K562 (cell line): ENCODE measurements at regions not wholly inside any gene's neighbourhood (a gene's known extent, or its start where the extent isn't known, plus 50 kb on each side); places are given as distances from the start of the nearest gene placed in this dataset.

Source experiments
- ATAC-seq: fragments of 200-7000 bp; cut with Tn5 transposase; 3 replicates; pipeline ENCODE4 v1.9.1; 2020; ENCODE audit warnings: moderate library complexity
- BruUV-seq: library from RNA; stranded (reverse); fragments of 400-500 nt; replicated peaks from 2 replicates; lab custom pipeline; 2021; lab: Mats Ljungman, UMichigan
- CTCF ChIA-PET: fragments of 300-600 bp; formaldehyde crosslinking; extraction: SDS; loops from one replicate; lab custom pipeline; 2021; ENCODE audit warnings: low intra/inter-chr PET ratio; lab: Yijun Ruan, JAX
- POLR2A ChIA-PET: fragments of 300-600, 350-650 bp; sonication (Branson Sonifier 250); formaldehyde crosslinking; extraction: SDS; loops from one replicate; lab custom pipeline; 2021; ENCODE audit warnings: antibody characterized with exemption, inconsistent platforms; lab: Yijun Ruan, JAX
- DNase-seq, 4 experiments: peaks; one replicate each; pipeline versions ENCODE4 v3.0.0 to v3.0.0-alpha.2; 2011 to 2018; ENCODE audit warnings: low spot score in 3 of 4, mixed read lengths in 3 of 4; ENCODE audit errors: extremely low read depth in 1 of 4
- FAIRE-seq: peaks from 2 replicates; lab custom pipeline; 2011; peaks lifted over from hg19 to GRCh38; lab: Jason Lieb, UNC
- H2AFZ ChIP-seq: 2 replicates; pipeline ENCODE4 v1.6.0; 2011; ENCODE audit warnings: low read depth, low read length, control low read depth, inconsistent platforms
- H3K27ac ChIP-seq: fragments of 200-600 bp; 3 replicates; pipeline ENCODE4 v1.8.0; 2011; ENCODE audit warnings: low read depth, mild to moderate bottlenecking, control low read depth, inconsistent platforms, low read length, moderate library complexity, mixed read lengths; ENCODE audit errors: extremely low read depth
- H3K27me3 ChIP-seq, 2 experiments: fragments of 300-600 bp in 1 of 2; 2 replicates in 1 of 2; 3 replicates in 1 of 2; pipeline versions ENCODE4 v1.6.0 to v1.8.0; 2011; ENCODE audit warnings: inconsistent platforms in 2 of 2, low read length in 2 of 2, mild to moderate bottlenecking in 1 of 2, mixed read lengths in 1 of 2, moderate library complexity in 1 of 2; ENCODE audit not compliant: control insufficient read depth in 2 of 2, insufficient read depth in 2 of 2
- H3K36me3 ChIP-seq: fragments of 300-600 bp; 3 replicates; pipeline ENCODE4 v1.8.0; 2011; ENCODE audit warnings: mild to moderate bottlenecking, low read length, inconsistent platforms; ENCODE audit not compliant: control insufficient read depth, insufficient read depth
- H3K4me1 ChIP-seq, 2 experiments: fragments of 200-600 bp in 1 of 2; replicated peaks in 1 of 2; 2 replicates in 1 of 2; 3 replicates in 1 of 2; pipeline versions ENCODE4 v1.5.1 to v1.8.0; 2011; ENCODE audit warnings: inconsistent platforms in 2 of 2, low read length in 2 of 2, mild to moderate bottlenecking in 1 of 2, mixed read lengths in 1 of 2, moderate library complexity in 1 of 2; ENCODE audit not compliant: control insufficient read depth in 2 of 2, insufficient read depth in 2 of 2
- H3K4me2 ChIP-seq: 2 replicates; pipeline ENCODE4 v1.6.1; 2011; ENCODE audit warnings: low read length, control low read depth, inconsistent platforms, mixed read lengths; ENCODE audit not compliant: insufficient read depth
- H3K4me3 ChIP-seq: fragments of 200-600 bp; sonication (generic), shearing (Covaris generic); 2 replicates; pipeline ENCODE4 v1.5.1; 2016; ENCODE audit warnings: control low read depth, inconsistent platforms
- H3K79me2 ChIP-seq: fragments of 200-600 bp; 3 replicates; pipeline ENCODE4 v1.8.0; 2011; ENCODE audit warnings: low read length, inconsistent platforms; ENCODE audit not compliant: control insufficient read depth, insufficient read depth
- H3K9ac ChIP-seq, 2 experiments: 2 replicates each; pipeline versions ENCODE4 v1.6.0 to v1.6.1; 2011; ENCODE audit warnings: low read depth in 2 of 2, low read length in 2 of 2, control low read depth in 1 of 2, inconsistent platforms in 1 of 2, mild to moderate bottlenecking in 1 of 2, mixed read lengths in 1 of 2; ENCODE audit not compliant: insufficient read depth in 1 of 2
- H3K9me1 ChIP-seq: one replicate; pipeline ENCODE4 v1.6.0; 2011; ENCODE audit warnings: inconsistent platforms, mild to moderate bottlenecking, low read length, moderate library complexity; ENCODE audit not compliant: control insufficient read depth, insufficient read depth
- H3K9me3 ChIP-seq: replicated peaks from 2 replicates; pipeline ENCODE4 v1.5.1; 2011; ENCODE audit warnings: low read depth, low read length, inconsistent platforms; ENCODE audit not compliant: control insufficient read depth, insufficient read depth
- H4K20me1 ChIP-seq: replicated peaks from 2 replicates; pipeline ENCODE4 v1.6.1; 2011; ENCODE audit warnings: low read length, inconsistent platforms, mixed read lengths; ENCODE audit not compliant: control insufficient read depth, insufficient read depth
- CXXC5 ChIP-seq: fragments of 250-450 bp; sonication (Bioruptor Pico); IDR thresholded peaks from 2 replicates; pipeline ENCODE4 v1.8.0; 2022; ENCODE audit warnings: inconsistent platforms, mild to moderate bottlenecking, moderate library complexity
- ZNF143 ChIP-seq: sonication (generic); formaldehyde crosslinking; IDR thresholded peaks from 2 replicates; pipeline ENCODE4 v1.9.0; 2022; ENCODE audit warnings: mild to moderate bottlenecking, missing genetic modification reagents
- ZNF316 ChIP-seq: fragments of 450-650 bp; IDR thresholded peaks from 2 replicates; pipeline ENCODE4 v1.6.1; 2016
- WGBS: fragments of 100-300 bp; shearing (Covaris generic); methylation state at CpG from one replicate; pipeline ENCODE4 v1.1.6; 2016; ENCODE audit warnings: low coverage, mixed read lengths; ENCODE audit not compliant: insufficient coverage; ENCODE audit errors: missing lambda C conversion rate; 5-methylcytosine and 5-hydroxymethylcytosine counted together
- in situ Hi-C: fragments of 300-500 bp; cut with MboI; formaldehyde crosslinking; loops from 4 replicates; pipeline ENCODE4 v1.15.0; 2018; ENCODE audit warnings: inconsistent platforms, mixed read lengths
- intact Hi-C: fragments of 100-400 bp; cut with micrococcal nuclease; formaldehyde crosslinking; loops from 2 replicates; pipeline ENCODE4 v1.14.2; 2022

DNA sequence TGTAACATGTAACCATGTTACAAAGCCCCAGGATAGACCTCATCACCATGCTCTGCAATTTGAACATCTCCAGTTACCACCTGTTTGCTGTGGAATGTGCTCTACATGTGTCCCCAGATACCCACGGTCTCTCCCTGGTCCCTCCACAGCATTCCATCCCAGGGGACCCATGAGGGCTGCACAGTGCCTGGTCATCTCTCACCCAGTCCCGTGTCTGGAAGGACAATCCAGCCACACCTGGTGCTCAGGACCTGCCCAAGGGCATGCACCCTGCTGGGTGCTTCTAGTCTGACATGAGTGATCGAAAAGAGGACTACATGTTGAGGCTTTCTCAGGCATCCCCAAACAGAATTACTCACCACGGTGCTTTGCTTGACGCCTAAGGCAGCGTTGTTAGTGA, 119.6 kb upstream of the ATP10A start:
- CTCF ChIA-PET: no interaction called here
- no TSS peak for BruUV-seq
- DNase-seq (no peak), FAIRE-seq (no peak), ATAC-seq (no peak)
- no peaks in the 10 kb centered on the region for H3K27me3 ChIP-seq
- no peaks in the 10 kb centered on the region for H3K36me3 ChIP-seq
- H2AFZ ChIP-seq: no peak overlapping the region
- H4K20me1 ChIP-seq: no peaks in the 10 kb centered on the region
- no peak overlapping the region for H3K4me2 ChIP-seq
- H3K4me3 ChIP-seq: no peak overlapping the region
- intact Hi-C loops (no loop called here), in situ Hi-C loops (no loop called here)
- H3K9me1 ChIP-seq: no peaks in the 10 kb centered on the region
- no peak for TF ChIP-seq CXXC5
- POLR2A ChIA-PET: no interaction called here
- H3K79me2 ChIP-seq: no peaks in the 10 kb centered on the region
- no peak overlapping the region for H3K27ac ChIP-seq
- H3K4me1 ChIP-seq: no peaks in the 10 kb centered on the region
- no peak overlapping the region for H3K9ac ChIP-seq
- H3K9me3 ChIP-seq: no peaks in the 10 kb centered on the region
- WGBS: 2% methylated on average over 6 of the region's 6 CpGs

DNA sequence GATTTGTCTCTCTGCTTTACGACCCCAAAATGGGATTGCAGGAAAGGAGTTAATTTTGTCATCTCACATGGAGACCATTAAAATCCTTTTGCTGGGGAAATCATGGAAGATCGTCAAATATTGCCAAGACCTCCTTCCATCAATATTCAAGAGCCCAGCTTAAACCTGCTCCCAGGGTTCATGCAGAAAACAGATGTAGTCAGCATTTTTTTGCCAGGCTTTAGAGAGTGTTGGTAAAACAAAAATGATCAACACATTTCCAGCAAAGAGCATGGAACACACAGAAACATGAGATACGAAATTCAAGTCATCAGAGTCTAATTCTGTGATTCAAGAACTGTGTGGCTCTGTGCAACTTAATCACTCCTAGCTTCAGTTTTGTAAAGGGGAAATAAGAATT, 118.0 kb upstream of the ATP10A start:
- no peak overlapping the region for H3K27ac ChIP-seq
- 0% methylated on average over 3 of the region's 3 CpGs for WGBS
- H3K27me3 ChIP-seq: no peaks in the 10 kb centered on the region
- CTCF ChIA-PET: no interaction called here
- no peaks in the 10 kb centered on the region for H4K20me1 ChIP-seq
- DNase-seq (no peak), FAIRE-seq (no peak), ATAC-seq (no peak)
- H3K9ac ChIP-seq: no peak overlapping the region
- no peak overlapping the region for H3K4me3 ChIP-seq
- H3K9me1 ChIP-seq: no peaks in the 10 kb centered on the region
- H3K9me3 ChIP-seq: no peaks in the 10 kb centered on the region
- H3K4me1 ChIP-seq: no peaks in the 10 kb centered on the region
- H3K36me3 ChIP-seq: no peaks in the 10 kb centered on the region
- H3K79me2 ChIP-seq: no peaks in the 10 kb centered on the region
- BruUV-seq: no TSS peak
- POLR2A ChIA-PET: interaction anchor here (1.0 kb wide), 1 partner anchor 71 kb away, joined by 3 read pairs; no protein-coding TSS in a partner anchor
- peak; percentile 28; the same call in 1 of the 2 replicates for TF ChIP-seq ZNF316
- no peak for TF ChIP-seq ZNF143 (CRISPR knock-in tag)
- in situ Hi-C loops: no loop called here
- intact Hi-C loops: no loop called here
- no peak overlapping the region for H2AFZ ChIP-seq
- H3K4me2 ChIP-seq: no peak overlapping the region
